C4-2B (cell line): ENCODE measurements at regions not wholly inside any gene's neighbourhood (a gene's known extent, or its start where the extent isn't known, plus 50 kb on each side); places are given as distances from the start of the nearest gene placed in this dataset.

Source experiments
- H3K27ac ChIP-seq: fragments of 450-650 bp; 2 replicates; pipeline ENCODE4 v1.5.1; 2017
- ZFX ChIP-seq: fragments of 450-650 bp; IDR thresholded peaks from 2 replicates; pipeline ENCODE4 v1.6.1; 2017
- TF ChIP-seq, protein P1 (sequence below): fragments of 450-650 bp; conservative IDR thresholded peaks from 2 replicates; pipeline ENCODE4 v1.5.1; 2017; ENCODE audit warnings: mild to moderate bottlenecking

DNA sequence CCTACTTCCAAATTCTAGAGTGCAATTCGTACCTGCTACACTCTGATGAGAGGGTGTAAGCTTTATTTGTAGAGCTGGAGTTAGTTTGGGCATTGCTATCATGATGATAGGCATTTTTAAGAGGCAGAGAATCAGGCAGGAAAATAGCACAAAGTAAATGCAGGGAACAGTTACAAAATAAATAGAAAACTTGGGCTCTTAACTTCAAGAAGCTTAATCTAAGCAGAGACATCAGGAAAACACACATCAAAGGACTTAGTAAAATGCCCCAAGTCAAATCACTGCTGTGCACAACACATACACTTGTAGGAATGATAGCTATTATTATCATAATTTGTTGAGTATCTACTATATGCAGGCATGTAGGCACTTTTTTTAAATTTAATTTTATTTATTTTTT is 381.2 kb downstream of the CD83 start:
- no peak for TF ChIP-seq ZFX
- TF ChIP-seq, protein P1, sequence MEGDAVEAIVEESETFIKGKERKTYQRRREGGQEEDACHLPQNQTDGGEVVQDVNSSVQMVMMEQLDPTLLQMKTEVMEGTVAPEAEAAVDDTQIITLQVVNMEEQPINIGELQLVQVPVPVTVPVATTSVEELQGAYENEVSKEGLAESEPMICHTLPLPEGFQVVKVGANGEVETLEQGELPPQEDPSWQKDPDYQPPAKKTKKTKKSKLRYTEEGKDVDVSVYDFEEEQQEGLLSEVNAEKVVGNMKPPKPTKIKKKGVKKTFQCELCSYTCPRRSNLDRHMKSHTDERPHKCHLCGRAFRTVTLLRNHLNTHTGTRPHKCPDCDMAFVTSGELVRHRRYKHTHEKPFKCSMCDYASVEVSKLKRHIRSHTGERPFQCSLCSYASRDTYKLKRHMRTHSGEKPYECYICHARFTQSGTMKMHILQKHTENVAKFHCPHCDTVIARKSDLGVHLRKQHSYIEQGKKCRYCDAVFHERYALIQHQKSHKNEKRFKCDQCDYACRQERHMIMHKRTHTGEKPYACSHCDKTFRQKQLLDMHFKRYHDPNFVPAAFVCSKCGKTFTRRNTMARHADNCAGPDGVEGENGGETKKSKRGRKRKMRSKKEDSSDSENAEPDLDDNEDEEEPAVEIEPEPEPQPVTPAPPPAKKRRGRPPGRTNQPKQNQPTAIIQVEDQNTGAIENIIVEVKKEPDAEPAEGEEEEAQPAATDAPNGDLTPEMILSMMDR = no peak
- no peak overlapping the region for H3K27ac ChIP-seq

DNA sequence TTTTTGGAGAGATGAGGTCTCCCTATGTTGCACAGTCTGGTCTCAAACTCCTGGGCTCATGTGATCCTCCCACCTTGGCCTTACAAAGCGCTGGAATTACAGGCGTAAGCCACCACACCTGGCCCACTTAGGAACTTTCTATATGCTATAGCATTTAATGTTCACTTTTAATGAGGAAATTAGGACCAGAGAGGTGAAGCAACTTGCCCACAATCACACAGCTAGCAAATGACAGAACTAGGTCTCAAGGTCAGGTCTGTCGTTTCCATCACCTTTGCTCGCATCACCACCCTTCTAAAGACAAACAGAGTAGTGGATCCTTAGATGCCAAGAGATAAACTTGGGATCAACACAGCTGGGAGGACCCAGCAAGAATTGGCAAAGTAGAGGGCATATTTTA is 381.7 kb downstream of the CD83 start:
- TF ChIP-seq, protein P1 = no peak
- no peak for TF ChIP-seq ZFX
- no peak overlapping the region for H3K27ac ChIP-seq

DNA sequence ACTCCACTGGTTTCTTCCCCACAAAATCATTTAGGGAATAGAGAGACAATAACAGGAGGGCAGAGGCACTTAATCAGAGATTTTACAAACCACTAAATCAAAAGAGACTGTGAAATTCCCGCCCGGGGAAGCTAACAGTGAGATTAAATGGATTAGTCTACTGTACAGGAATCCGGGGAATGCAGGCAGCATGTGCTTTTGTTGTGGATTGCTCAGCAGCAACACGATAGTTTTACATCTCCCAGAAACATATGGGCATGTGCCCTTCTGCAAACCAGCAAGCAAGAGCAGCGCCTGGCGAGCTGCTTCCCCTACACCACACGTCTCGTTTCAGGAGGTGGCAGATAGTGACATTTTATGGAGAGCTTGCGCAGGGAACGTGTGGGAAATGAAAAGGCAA is 382.3 kb downstream of the CD83 start:
- no peak overlapping the region for H3K27ac ChIP-seq
- TF ChIP-seq, protein P1 = no peak
- no peak for TF ChIP-seq ZFX

- TF ChIP-seq ZFX = no peak
- TF ChIP-seq, protein P1 = no peak
- no peak overlapping the region for H3K27ac ChIP-seq
These were observed 383.2 kb downstream of the CD83 start for GRCh38 chr6:14500809-14501208.

GRCh38 chr6:14501240-14501639 is 383.7 kb downstream of the CD83 start:
- TF ChIP-seq, protein P1 = no peak
- no peak overlapping the region for H3K27ac ChIP-seq

- TF ChIP-seq, protein P1 = no peak
- TF ChIP-seq ZFX = no peak
- no peak overlapping the region for H3K27ac ChIP-seq
These were observed 384.3 kb downstream of the CD83 start for GRCh38 chr6:14501914-14502313.

DNA sequence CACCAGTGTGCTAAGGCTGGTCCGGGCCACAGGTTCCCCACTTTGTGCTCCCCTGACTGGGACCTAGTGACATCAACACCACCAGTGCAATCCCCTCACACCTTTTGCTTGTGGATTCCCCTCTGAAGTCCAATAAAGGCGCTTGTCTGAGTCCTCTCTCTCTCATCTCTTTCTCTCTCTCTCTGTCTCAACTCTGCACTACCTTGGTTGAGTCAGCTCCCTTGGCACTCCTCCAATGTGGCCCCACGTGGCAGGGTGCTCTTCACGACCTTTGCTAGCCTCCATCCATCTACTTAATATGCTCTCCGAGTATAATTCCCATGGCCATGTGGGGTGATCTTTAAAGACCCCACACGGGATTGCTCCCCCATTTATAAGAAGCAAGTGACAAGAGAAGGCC is 385.0 kb downstream of the CD83 start:
- no peak overlapping the region for H3K27ac ChIP-seq

DNA sequence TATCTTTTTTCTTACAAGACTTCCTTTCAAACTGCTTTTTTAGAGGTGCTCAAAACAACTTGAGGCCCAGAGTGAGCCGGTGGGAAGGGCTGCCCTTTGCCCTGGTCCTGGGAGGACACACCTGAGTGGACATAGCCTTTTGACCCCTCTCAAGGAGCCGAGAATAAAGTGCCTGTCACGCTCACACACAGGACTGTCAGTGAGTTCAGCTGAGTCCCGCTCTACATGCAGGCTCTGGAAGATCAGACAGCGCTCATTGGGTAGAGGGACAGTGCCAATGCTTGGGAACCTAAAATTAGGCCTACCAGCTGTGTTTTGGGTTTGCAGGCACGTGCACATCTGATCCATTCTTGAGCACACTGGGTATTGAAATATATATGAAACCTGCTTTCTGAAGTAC is 387.8 kb downstream of the CD83 start:
- TF ChIP-seq ZFX = no peak
- TF ChIP-seq, protein P1 = no peak
- H3K27ac ChIP-seq = no peak overlapping the region

More for the DNA sequence above, 385.0 kb downstream of the CD83 start:
- no peak for TF ChIP-seq ZFX
